ENCODE measurements at regions not wholly inside any gene's neighbourhood (a gene's known extent, or its start where the extent isn't known, plus 50 kb on each side); places are given as distances from the start of the nearest gene placed in this dataset.

- ATAC-seq (ENCODE audit: low FRiP score) (no peak), DNase-seq (ENCODE audit: low spot score) (no peak)
- TF ChIP-seq CTCF (IDR thresholded peaks at IDR 0.05): no peak
Observed at GRCh38 chr4:10810411-10810810, 125.8 kb upstream of the CLNK start.

- ATAC-seq (ENCODE audit: low FRiP score): no peak
- no peak for DNase-seq (ENCODE audit: low spot score)
- TF ChIP-seq CTCF (IDR thresholded peaks at IDR 0.05): no peak
Observed at GRCh38 chr4:10809905-10810304, 125.3 kb upstream of the CLNK start.

DNA sequence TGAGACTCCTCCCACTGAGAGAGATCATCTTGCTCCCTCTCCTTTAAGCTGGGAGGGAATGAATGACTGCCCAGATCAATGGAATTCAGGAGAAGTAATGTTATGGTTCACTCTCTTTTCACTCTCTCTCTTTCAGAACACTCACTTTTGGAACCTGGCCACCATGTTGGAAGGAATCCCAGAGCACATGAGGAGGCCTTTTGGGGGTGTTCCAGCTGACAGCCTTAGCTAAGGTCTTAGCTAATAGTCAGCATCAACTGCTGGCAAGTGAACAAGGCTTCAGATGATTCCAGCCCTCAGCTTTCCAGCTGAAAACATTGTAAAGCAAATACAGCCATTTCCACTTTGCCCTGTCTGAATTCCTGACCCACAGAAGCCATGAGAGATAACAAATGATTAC is 124.0 kb upstream of the CLNK start:
- no peak for TF ChIP-seq CTCF (IDR thresholded peaks at IDR 0.05)
- ATAC-seq (ENCODE audit: low FRiP score): no peak

GRCh38 chr4:10806953-10807645 is 122.5 kb upstream of the CLNK start:
- TF ChIP-seq CTCF (IDR thresholded peaks at IDR 0.05): no peak

More for the DNA sequence above, 124.0 kb upstream of the CLNK start:
- DNase-seq (ENCODE audit: low spot score): no peak

DNA sequence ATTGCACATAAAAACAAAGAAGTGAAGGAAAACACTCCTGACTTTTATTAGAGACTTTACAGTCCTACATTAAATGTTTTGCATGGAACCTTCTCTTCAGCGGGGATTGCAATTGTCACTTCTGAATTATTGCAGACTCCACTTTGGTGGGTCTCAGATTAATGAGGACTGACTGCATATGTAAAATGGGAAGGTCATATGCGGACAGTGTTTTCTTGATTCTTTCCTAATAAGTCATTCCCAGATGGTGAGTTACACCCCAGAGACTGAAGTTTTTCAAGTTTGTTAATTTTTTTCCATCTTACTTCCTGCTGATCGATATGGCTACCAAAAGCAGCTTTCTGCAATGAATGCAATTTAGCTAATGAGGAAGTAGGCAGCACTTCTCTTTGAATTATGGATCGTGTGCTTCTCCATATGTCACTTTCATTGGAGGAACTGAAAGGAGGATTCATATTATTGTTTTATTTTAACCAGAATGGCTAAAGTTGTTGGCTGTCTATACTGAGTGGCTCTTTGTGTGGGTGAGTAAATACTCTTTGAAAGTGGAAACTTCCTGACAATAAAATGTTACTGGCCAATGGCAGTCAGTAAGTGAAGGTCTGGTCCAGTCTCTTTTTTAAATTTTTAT is 119.3 kb upstream of the CLNK start:
- DNase-seq (ENCODE audit: low spot score): no peak
- no peak for TF ChIP-seq CTCF (IDR thresholded peaks at IDR 0.05)
- no peak for ATAC-seq (ENCODE audit: low FRiP score)

More at GRCh38 chr4:10806953-10807645, 122.5 kb upstream of the CLNK start:
- DNase-seq (ENCODE audit: low spot score) (no peak), ATAC-seq (ENCODE audit: low FRiP score) (no peak)

DNA sequence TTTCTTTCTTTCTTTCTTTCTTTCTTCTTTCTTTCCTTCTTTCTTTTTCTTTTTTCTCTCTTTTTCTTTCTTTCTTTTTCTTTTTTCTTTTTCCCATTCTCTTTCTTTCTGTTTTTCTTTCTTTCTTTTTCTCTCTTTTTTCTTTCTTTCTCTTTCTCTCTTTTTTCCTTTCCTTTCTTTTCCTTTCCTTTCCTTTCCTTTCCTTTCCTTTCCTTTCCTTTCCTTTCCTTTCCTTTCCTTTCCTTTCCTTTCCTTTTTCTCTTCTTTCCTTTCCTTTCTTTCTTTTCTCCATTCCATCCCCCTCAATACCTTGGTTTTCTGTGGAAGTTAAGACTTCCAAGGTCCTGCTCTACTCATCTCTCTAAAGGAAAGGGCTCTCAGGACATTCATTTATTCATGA is 102.8 kb upstream of the CLNK start:
- ATAC-seq (ENCODE audit: low FRiP score): no peak
- no peak for TF ChIP-seq CTCF (IDR thresholded peaks at IDR 0.05)
- no peak for DNase-seq (ENCODE audit: low spot score)

DNA sequence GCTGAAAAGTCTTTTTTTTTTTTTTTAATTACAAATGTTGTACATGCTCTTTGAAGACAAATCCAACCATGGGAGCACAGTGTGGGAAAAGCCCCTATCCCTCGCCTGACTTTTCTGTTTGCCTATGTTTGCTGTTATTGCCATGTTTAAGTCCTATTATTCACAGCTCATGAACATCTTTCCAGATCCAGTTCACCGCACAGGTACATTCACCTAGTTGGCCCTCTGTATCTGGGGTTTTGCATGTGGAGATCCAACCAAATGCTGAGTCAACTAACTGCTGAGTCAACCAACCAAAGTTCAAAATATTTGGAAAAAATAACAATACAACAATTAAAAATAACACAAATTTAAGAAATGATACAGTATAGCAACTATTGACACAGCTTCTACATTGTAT is 100.1 kb upstream of the CLNK start:
- ATAC-seq (ENCODE audit: low FRiP score) (no peak), DNase-seq (ENCODE audit: low spot score) (no peak)

More for the DNA sequence above, 100.1 kb upstream of the CLNK start:
- no peak for TF ChIP-seq CTCF (IDR thresholded peaks at IDR 0.05)
